DOHH2 (cell line): ENCODE measurements at regions not wholly inside any gene's neighbourhood (a gene's known extent, or its start where the extent isn't known, plus 50 kb on each side); places are given as distances from the start of the nearest gene placed in this dataset.

Experiments used
- CTCF ChIP-seq: fragments of 200-600 bp; sonication (generic); IDR thresholded peaks from one replicate; pipeline ENCODE4 v1.5.1; 2014; ENCODE audit warnings: antibody characterized with exemption, mild to moderate bottlenecking, low read depth, low read length; ENCODE audit not compliant: poor library complexity, severe bottlenecking
- EZH2phosphoT487 ChIP-seq: fragments of 200-600 bp; sonication (generic); IDR thresholded peaks from 2 replicates; pipeline ENCODE4 v1.6.1; 2017; ENCODE audit warnings: borderline replicate concordance, mild to moderate bottlenecking, antibody characterized with exemption, low read length, moderate library complexity, mixed read lengths

GRCh38 chr20:41989039-41989679, 371.0 kb upstream of the CHD6 start:
- TF ChIP-seq CTCF, result no peak
- no peak for TF ChIP-seq EZH2phosphoT487
